ENCODE measurements at regions not wholly inside any gene's neighbourhood (a gene's known extent, or its start where the extent isn't known, plus 50 kb on each side); places are given as distances from the start of the nearest gene placed in this dataset.

DNA sequence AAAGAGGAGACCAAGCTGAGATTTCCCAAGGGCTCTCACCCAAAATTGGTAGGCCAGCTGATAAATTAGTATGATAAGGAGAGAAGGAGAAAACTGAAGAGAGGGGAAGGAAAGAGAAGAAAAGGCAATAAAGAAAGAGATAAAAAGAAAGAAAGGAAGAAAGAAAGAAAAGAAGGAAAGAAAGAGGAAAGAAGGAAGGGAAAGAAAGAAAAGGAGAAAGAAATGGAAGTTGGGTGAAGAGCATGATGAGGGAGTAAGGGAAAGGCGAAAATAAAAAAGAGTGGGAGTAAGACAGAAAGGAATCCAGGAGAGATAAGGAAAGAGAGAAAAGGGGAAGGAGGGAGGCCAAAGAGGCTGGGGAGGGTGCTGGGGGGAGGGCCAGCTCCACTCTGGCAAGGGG, 95.4 kb downstream of the MRM1 start:
- no peak for DNase-seq

DNA sequence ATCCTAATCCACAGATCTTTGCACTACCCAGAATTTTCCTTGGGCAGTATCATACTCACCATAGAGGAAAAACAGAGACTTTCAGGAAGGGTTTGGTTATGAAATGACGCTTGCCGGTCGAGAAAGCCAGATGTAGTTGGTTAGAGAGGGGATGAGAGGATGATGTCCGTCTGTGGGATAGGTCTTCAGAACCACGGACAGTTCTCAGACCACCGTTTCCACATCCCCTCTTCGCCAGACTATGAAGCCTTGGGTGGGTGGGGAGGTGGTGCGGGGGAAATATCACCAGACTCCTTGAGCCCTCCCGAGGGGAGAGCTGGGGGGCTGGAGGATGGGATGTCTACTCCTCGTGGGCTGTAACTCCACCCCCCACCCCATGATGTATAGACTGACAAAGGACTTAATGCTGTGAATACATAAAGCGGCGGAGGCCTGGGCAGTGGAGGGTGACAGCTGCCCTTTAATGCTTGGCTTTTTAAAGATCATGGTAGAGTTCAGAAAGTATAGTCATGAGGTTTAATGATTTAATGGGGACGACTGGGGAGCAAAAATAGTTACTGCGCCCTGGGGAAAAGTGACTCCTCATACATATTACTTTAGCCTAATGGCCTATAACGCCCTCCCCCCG, 96.6 kb downstream of the MRM1 start:
- DNase-seq, result no peak

- DNase-seq, result no peak
Measured at GRCh38 chr17:36701429-36702099, 100.2 kb downstream of the MRM1 start.

GRCh38 chr17:36702636-36703035, 101.3 kb downstream of the MRM1 start:
- DNase-seq, result no peak

DNA sequence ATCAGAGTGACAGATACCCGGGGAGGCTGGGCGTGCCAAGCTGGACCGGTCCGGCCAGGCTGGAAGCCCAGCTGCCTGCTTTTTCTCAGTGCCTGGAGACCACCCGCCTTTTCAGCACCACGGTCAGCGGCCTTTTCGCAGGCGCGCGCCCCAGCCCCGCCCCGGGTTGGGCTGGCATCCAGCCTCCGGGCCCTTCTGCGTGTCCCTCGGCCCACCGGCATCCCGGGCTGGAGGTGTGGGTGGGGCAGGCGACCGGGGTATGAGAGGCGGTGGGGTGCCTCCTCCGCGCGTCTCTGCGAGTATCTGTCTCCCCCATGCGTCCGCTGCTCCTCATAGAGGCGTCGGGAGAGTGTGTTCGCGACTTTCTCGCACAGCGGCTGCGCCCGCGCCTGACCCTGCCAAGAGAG, 102.5 kb downstream of the MRM1 start:
- peak in 1 of 2 donors; percentile 30 for DNase-seq

DNA sequence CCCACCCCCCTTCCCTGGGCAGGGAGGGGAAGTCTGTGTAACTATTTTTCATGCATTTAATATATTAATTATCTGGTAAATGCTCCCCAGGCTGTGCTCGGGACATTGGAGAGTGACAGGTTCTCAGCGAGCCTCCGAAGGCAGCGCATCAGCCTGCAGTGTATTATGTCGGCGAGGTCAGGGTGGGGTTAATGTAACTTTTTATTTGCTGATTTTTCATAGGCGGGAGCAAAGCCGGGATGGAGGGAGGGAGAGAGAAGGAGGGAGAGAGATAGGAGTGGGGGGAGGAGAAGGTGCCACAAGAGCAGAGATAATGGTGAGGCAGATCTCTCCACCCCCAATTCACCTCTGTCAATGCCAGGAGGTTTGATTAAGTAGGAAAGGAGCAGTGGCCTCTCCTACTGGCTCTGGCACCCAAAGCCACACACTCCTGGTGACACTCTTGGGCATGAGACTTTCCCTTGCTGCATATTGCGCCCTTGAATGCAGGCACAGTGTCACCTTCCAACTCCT, 104.0 kb downstream of the MRM1 start:
- DNase-seq, result no peak

GRCh38 chr17:36705874-36706731, 104.7 kb downstream of the MRM1 start:
- peak; percentile 50 to 54 for DNase-seq

DNA sequence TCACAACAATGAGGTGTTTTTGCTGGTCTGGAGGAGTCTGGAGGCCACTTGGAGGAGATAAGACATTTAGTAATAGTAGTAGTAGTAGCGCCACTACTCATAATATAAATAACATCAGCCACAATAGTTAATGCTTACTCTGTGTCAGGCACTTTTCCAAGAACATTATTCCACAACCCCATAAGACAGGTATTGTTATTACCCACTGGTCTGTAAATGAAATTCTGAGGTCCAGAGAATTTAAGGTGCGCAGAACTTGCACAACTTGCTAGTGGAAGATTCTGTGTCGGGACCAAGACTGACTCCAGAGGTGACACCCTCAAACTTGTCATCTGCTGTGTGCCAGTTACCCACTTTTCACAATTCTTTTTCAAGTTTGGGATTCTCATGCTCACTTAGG, 106.5 kb downstream of the MRM1 start:
- no peak for DNase-seq

DNA sequence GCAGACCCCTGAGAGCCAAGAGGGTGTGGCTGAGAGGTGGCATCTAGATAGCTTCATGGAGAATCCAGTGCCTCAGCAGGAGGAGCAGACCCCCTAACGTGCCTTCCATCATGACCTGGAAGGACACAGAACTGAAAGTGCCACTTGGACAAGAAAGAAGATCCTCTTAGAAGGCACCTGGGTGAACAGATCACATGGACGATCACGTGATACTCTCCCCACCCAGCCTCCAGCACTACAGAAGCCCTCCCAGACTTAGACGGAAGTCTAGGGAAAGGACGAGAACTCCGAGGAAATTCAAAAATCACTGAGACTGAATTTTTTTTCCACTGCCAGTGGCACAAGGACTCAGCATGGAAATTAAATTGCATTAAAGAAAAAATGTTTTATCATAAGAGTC, 113.4 kb downstream of the MRM1 start:
- DNase-seq, result no peak

DNA sequence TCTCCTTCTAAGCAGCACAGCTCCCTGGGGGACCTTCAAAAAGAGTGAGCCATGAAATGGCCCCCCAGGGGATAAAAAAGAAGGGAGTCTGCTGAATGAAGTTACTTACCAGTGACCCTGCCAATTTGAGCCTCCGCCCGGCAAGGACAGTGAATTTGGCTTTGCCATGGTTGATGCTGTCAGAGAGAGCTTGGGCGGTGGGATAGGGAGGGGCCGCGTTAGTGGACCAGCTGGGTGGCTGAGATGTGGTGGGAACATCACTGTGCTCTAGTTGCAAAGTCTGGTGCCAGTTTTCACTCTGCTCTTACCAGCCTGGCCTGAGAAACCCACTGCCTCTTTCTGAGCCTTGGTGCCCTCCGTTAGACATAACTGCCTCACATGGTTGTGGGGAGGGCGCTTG, 114.6 kb downstream of the MRM1 start:
- DNase-seq, result no peak

GRCh38 chr17:36717088-36717487, 115.7 kb downstream of the MRM1 start:
- no peak for DNase-seq

DNA sequence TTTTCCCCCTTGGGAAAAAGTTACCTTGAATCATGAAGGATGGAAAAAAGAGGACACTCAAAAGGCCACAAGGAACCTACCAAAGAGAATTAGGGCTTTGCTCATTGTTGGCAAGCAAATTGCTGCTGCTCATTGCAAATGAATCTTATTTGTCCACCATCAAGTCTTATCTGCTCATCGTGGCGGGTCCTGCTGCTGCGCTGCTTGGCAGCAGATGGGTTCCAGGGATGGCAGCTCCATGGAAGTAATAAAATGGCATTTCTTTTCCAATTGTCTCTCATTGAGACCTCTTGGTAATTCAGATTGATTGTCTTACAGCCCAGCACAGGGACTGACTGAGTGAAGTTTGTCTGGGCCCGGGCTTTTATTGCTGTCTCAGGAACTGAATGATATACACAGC, 118.7 kb downstream of the MRM1 start:
- no peak for DNase-seq

DNA sequence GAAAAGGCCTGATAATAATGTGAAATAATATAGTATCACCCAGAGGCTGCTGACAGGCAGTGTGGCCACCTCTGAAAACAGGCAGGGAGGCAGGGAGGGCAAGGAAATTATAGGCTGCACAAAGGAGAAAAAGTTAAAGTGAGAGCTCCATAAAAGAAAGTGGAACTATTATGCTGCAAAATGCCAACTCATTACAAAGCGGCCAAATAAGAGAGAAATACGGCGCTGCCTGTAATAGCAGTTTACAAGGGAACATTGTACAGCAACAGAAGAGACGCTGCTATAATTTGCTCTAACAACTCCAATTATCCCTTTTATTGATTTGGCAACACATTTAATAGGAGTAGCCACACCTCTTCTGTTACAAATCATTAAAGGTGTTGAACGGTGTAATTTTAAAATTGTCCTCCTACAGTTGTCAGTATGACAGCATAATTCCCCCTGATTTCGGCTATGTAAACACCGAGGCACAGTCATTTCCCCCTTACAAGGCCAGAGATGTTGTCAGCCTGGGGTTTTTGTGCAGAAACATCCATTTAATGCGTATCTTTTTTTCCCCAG, 120.3 kb downstream of the MRM1 start:
- peak in 1 of 2 donors; percentile 14 for DNase-seq

- peak; percentile 79 to 81 for DNase-seq
Measured at GRCh38 chr17:36722121-36722902, 120.9 kb downstream of the MRM1 start.

GRCh38 chr17:36722903-36723263, 121.5 kb downstream of the MRM1 start:
- DNase-seq, result no peak

DNA sequence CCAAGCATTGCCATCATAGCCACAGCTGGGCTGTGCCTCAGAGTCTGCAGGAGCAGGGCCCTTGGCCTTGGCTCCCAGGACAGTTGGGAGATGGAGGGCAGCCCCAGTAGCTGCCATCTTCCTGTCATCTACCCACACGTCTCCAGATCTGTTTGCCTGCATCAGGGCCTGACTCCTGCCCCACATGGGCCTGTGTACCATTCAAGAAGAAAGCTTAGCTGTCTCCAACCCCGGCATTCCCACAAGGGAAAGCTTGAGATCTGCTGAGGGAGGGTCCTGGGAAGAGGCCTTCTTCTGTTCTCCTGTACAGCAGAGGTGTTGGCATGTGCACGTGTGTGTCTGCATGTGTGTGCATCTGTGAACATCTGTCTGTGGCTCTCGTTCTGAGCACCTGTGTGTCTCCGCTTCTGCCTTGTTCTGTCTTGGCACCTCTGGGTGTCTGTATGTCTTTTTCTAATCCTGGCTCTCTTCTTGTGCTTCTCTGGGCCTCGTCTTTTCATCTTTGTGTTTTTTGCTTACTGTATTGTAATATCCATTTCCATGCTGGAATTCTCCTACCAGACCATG, 122.2 kb downstream of the MRM1 start:
- DNase-seq, result no peak

DNA sequence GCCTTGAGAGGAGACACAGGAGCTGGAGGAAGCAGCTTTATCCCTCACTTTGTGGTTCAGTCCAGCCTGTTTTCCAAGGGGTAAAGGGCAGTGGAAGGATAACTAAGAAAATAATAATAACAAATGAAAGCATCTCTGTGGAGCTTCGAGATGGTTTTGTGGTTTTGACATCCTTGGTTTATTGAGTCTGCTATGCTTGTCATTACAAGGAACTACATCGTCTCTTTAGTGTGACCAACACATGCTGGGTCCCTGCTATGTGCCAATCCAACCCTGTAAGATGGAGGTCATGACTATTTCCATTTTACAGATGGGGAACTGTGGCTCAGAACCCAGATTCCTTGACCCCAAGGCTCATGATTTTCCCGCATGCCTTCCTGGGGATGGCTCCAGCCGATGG, 124.8 kb downstream of the MRM1 start:
- DNase-seq, result no peak

DNA sequence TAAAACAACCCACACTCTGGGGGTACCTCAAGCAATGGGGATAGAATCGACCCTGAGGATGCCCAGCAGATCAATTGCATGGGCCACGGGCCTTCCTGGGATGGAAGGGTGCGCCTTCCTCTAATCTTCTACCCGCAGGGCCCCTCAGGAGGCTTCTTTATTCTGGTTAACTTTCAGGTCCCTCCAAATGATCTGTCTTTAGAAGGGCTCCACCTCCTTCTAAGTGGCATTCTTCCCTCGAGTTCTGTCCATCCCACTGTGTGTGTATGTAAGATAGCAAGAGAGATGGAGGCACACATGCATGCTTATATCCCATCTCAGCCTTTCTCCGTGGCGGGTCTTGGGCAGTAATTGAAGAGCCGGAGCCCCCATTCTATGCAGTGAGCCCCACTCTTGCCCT, 125.7 kb downstream of the MRM1 start:
- DNase-seq, result no peak

DNA sequence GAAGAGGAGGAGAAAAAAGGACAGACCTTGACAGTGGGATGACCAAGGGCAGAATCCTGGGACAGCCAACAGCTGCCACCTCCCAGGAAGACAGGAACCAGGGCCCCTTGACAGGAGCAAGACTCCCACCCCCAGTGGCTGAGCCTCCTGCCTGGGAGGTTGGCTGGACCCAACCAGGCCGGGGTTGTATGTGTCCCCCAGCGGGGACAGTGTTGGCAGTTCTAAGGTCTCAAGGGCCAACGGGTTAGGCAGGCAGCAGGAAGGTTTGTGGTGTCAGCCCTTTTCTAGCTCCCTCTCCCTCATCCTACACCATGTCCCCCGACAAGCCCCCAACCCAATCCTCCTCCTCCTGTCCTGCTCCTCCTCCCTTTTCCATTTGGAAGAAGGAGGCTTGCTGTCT, 126.2 kb downstream of the MRM1 start:
- no peak for DNase-seq

GRCh38 chr17:36728030-36728991, 126.9 kb downstream of the MRM1 start:
- DNase-seq, result peak in 1 of 2 donors; percentile 8

Measured in CD4-positive, alpha-beta T cell treated with Interleukin-4 for 1 hour (primary cell).